Activated CD4-positive, alpha-beta memory T cell treated with anti-CD3 and anti-CD28 coated beads for 36 hours (primary cell): ENCODE measurements at regions not wholly inside any gene's neighbourhood (a gene's known extent, or its start where the extent isn't known, plus 50 kb on each side); places are given as distances from the start of the nearest gene placed in this dataset.
"Not testable (repeated sequence)": the region's sequence is repeated elsewhere in the genome, so short reads cannot be mapped to it uniquely, and the experiment has no call there.

Experiments used
- CTCF ChIA-PET: fragments of 350-600 bp; sonication (Branson Sonifier 250); formaldehyde crosslinking; loops from one replicate; lab custom pipeline; 2021; ENCODE audit warnings: antibody characterized with exemption, inconsistent platforms; lab: Charles Lee
- POLR2A ChIA-PET: fragments of 350-600 bp; sonication (Branson Sonifier 250); formaldehyde crosslinking; loops from one replicate; lab custom pipeline; 2021; ENCODE audit warnings: antibody characterized with exemption; lab: Charles Lee
- DNase-seq: peaks from one replicate; pipeline ENCODE4 v3.0.0-alpha.2; 2020
- H3K27ac Mint-ChIP-seq: one replicate; pipeline ENCODE4 v1.8.0; 2021; ENCODE audit warnings: mixed read lengths
- H3K27me3 Mint-ChIP-seq: one replicate; pipeline ENCODE4 v1.8.0; 2021; ENCODE audit warnings: mixed read lengths
- H3K36me3 Mint-ChIP-seq: one replicate; pipeline ENCODE4 v1.8.0; 2021; ENCODE audit warnings: mixed read lengths
- H3K4me1 Mint-ChIP-seq: one replicate; pipeline ENCODE4 v1.8.0; 2021; ENCODE audit warnings: low read depth, mixed read lengths
- H3K4me3 Mint-ChIP-seq: one replicate; pipeline ENCODE4 v1.8.0; 2021; ENCODE audit warnings: mild to moderate bottlenecking, mixed read lengths
- H3K9me3 Mint-ChIP-seq: one replicate; pipeline ENCODE4 v1.8.0; 2021; ENCODE audit warnings: mixed read lengths
- intact Hi-C: fragments of 100-400 bp; cut with micrococcal nuclease; formaldehyde crosslinking; loops from one replicate; pipeline ENCODE4 v1.15.1; 2023

GRCh38 chr2:215855308-215855707, 158.0 kb downstream of the MREG start:
- CTCF ChIA-PET, POLR2A ChIA-PET, H3K4me1 Mint-ChIP-seq, intact Hi-C loops, H3K27ac Mint-ChIP-seq, H3K27me3 Mint-ChIP-seq, DNase-seq, H3K36me3 Mint-ChIP-seq, H3K4me3 Mint-ChIP-seq: not testable (repeated sequence)
- H3K9me3 Mint-ChIP-seq: peaks cover 10% of the 10 kb centered on the region

- no peak overlapping the region for H3K4me3 Mint-ChIP-seq
- no peak for DNase-seq
- peaks cover 10% of the 10 kb centered on the region for H3K9me3 Mint-ChIP-seq
- H3K4me1 Mint-ChIP-seq: no peaks in the 10 kb centered on the region
- no peak overlapping the region for H3K27ac Mint-ChIP-seq
- H3K27me3 Mint-ChIP-seq: no peaks in the 10 kb centered on the region
- ChIA-PET CTCF (no interaction called here), POLR2A (no interaction called here)
- intact Hi-C loops: no loop called here
- H3K36me3 Mint-ChIP-seq: no peaks in the 10 kb centered on the region
These were observed 159.3 kb downstream of the MREG start for GRCh38 chr2:215854008-215854407.

- ChIA-PET POLR2A (no interaction called here), CTCF (no interaction called here)
- no peaks in the 10 kb centered on the region for H3K36me3 Mint-ChIP-seq
- peaks cover 1% of the 10 kb centered on the region for H3K27me3 Mint-ChIP-seq
- H3K4me3 Mint-ChIP-seq: no peak overlapping the region
- peaks cover 10% of the 10 kb centered on the region for H3K9me3 Mint-ChIP-seq
- H3K27ac Mint-ChIP-seq: no peak overlapping the region
- no peaks in the 10 kb centered on the region for H3K4me1 Mint-ChIP-seq
- DNase-seq: no peak
- intact Hi-C loops: no loop called here
These were observed 161.7 kb downstream of the MREG start for GRCh38 chr2:215851696-215852095.

- H3K4me3 Mint-ChIP-seq: no peak overlapping the region
These were observed 162.3 kb downstream of the MREG start for GRCh38 chr2:215851082-215851481.

DNA sequence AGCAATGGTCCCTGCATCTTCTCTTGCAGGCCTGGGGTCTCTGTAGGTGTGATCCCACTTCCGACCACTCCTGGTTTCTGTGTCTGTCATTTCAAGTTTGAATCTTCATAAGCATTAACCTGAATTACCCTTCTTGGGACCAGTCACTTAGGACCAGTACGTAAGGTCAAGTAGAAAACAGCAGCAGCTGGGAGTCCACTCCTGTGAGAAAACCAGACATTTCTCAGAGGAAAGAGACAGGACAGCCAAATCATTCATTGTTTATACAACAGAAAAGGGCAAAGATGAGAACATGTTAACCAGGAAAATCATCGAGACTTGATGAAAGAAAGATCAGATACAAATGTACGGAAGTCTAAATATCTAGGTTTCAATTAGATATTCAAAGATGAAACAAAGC, 163.0 kb downstream of the MREG start:
- ChIA-PET POLR2A (no interaction called here), CTCF (no interaction called here)
- Mint-ChIP-seq H3K27me3 (peaks cover 1% of the 10 kb centered on the region), H3K27ac (no peak overlapping the region), H3K9me3 (peaks cover 10% of the 10 kb centered on the region), H3K36me3 (no peaks in the 10 kb centered on the region), H3K4me1 (no peaks in the 10 kb centered on the region), H3K4me3 (no peak overlapping the region)
- intact Hi-C loops: no loop called here
- DNase-seq: no peak

More at GRCh38 chr2:215851082-215851481, 162.3 kb downstream of the MREG start:
- Mint-ChIP-seq H3K4me1 (no peaks in the 10 kb centered on the region), H3K36me3 (no peaks in the 10 kb centered on the region), H3K27me3 (peaks cover 1% of the 10 kb centered on the region), H3K9me3 (peaks cover 10% of the 10 kb centered on the region), H3K27ac (no peak overlapping the region)
- ChIA-PET CTCF (no interaction called here), POLR2A (no interaction called here)
- intact Hi-C loops: no loop called here
- DNase-seq: no peak

DNA sequence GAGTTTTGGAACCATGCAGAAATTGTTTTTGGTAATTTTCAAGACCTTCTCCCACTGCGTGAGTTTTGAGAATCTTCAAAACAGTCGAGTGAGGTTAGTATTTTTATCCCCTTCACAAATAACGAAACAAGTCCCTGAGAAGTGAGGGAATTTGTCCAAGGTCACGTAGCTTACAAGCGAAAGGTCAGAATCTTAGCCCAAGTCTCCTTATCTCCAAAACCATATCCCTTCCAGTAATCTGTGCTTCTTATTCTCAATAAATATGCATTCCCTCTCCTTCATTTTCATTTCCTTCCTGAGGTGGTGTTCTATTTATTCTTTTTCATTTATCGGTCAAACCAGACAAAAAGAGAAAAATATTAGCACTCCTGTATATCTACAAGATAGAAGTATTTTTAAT, 163.6 kb downstream of the MREG start:
- Mint-ChIP-seq H3K4me1 (no peaks in the 10 kb centered on the region), H3K36me3 (no peaks in the 10 kb centered on the region), H3K9me3 (peaks cover 10% of the 10 kb centered on the region), H3K27ac (no peak overlapping the region), H3K27me3 (peaks cover 1% of the 10 kb centered on the region), H3K4me3 (no peak overlapping the region)
- ChIA-PET POLR2A (no interaction called here), CTCF (no interaction called here)
- intact Hi-C loops: no loop called here
- no peak for DNase-seq

DNA sequence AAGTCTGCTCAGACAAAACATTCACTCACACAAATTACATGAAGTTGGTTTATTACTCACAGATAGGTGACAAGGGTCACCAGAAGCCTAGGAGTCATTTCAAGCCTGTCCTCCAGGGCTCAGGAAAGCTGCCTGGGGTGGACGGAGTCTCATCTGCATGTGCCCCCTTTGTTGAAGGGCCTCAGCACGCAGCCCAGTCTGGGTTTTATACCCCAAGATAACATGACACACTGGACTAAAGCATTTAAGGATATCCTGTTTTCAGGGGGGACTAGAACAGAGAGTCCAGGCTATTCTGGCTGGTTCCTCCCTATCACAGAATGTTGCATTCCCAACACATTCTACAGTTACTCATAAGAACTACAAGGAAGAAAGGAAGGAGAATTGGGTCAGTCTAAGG, 164.7 kb downstream of the MREG start:
- Mint-ChIP-seq H3K27ac (no peak overlapping the region), H3K36me3 (no peaks in the 10 kb centered on the region), H3K4me3 (no peak overlapping the region), H3K27me3 (peaks cover 1% of the 10 kb centered on the region), H3K9me3 (peaks cover 6% of the 10 kb centered on the region), H3K4me1 (no peaks in the 10 kb centered on the region)
- ChIA-PET POLR2A (no interaction called here), CTCF (no interaction called here)
- no peak for DNase-seq
- intact Hi-C loops: no loop called here

DNA sequence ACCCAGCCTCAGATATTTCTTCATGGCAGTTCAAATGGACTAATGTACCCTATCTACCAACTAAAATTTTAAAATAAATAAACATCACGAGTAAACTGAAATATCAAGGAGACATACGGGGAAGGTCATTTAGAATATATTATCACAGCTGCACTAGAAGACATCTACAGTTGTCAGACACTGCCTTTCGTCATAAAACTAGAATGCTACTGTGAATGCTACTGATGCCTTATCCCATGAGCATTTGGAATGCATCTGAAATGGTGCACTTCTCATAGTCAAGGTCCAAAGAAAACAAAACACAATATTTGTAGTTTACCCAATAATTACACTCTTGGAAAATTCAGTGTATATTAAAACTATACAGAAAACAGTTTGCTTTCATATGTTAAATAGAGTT, 165.2 kb downstream of the MREG start:
- POLR2A ChIA-PET: no interaction called here
- CTCF ChIA-PET: no interaction called here
- intact Hi-C loops: no loop called here
- Mint-ChIP-seq H3K27ac (no peak overlapping the region), H3K4me1 (no peaks in the 10 kb centered on the region), H3K4me3 (no peak overlapping the region), H3K36me3 (no peaks in the 10 kb centered on the region), H3K9me3 (peaks cover 4% of the 10 kb centered on the region), H3K27me3 (peaks cover 1% of the 10 kb centered on the region)
- no peak for DNase-seq

- DNase-seq: no peak
- Mint-ChIP-seq H3K9me3 (peaks cover 1% of the 10 kb centered on the region), H3K4me1 (no peaks in the 10 kb centered on the region), H3K27ac (no peak overlapping the region), H3K27me3 (peaks cover 1% of the 10 kb centered on the region), H3K36me3 (no peaks in the 10 kb centered on the region), H3K4me3 (no peak overlapping the region)
- POLR2A ChIA-PET: no interaction called here
- intact Hi-C loops: no loop called here
- CTCF ChIA-PET: no interaction called here
These were observed 165.6 kb downstream of the MREG start for GRCh38 chr2:215847718-215848117.

DNA sequence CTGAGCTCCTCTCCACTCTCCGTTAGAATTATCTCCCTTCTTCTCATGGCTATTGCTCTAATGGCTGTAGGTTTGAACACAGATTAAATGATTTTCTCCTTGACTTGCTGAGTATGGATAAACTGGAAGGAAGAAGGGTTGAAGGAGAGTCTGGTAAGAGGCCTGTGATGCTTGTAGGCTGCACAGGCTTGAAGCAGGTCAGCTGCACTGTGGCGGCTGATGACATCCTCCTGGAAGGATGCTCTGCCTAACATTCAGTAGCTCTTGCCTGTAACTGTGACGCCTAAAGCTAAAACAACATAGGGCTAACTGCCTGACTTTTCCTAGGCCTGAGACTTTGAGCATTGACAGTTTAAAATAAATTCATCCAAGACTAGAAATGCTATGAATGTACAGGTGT, 166.3 kb downstream of the MREG start:
- Mint-ChIP-seq H3K27ac (no peak overlapping the region), H3K36me3 (no peaks in the 10 kb centered on the region), H3K4me1 (no peaks in the 10 kb centered on the region), H3K27me3 (peaks cover 1% of the 10 kb centered on the region), H3K9me3 (no peaks in the 10 kb centered on the region), H3K4me3 (no peak overlapping the region)
- CTCF ChIA-PET: interaction anchor here (1.2 kb wide), 1 partner anchor 18 kb away, joined by 3 read pairs; no protein-coding TSS in a partner anchor
- intact Hi-C loops: no loop called here
- DNase-seq: no peak
- POLR2A ChIA-PET: no interaction called here

DNA sequence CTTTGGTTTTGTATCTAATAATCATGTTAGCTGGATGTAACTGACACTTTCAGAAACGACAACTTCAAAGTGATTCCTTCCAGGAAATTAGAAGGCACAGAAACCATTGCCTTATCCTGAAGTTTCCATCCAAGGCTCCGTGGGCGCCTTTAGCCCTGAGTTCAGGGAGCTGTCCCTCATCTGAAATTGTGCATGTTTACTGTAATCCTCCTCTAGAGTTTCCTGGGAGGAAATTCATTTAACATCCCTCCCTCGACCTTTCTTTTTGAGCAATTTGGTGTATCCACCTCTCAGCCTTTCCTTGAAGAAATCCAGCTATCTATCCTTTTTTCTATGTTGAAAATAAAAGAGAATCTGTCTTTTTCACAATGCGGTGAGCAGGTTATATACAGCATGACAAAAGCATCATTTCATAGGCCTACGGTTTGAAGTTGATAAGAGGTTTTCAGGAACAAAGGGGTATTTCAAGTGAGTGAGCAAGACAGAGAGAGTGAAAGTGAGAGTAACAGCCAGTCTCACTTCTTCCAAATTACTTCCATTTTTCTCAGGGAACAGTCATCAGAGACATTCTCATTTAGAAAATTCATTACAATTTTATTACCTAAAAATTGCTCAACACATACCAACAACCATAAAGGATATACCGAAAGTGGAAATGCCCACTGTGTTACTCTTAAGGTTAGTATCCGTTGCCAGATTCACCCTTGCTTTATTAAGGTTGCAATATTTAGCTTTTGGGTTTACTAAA, 167.3 kb downstream of the MREG start:
- CTCF ChIA-PET: interaction anchor here (1.2 kb wide), 1 partner anchor 17 kb away, joined by 3 read pairs; no protein-coding TSS in a partner anchor
- Mint-ChIP-seq H3K36me3 (no peaks in the 10 kb centered on the region), H3K4me3 (no peak overlapping the region), H3K4me1 (no peaks in the 10 kb centered on the region), H3K27me3 (peaks cover 1% of the 10 kb centered on the region), H3K9me3 (no peaks in the 10 kb centered on the region), H3K27ac (no peak overlapping the region)
- DNase-seq: no peak
- POLR2A ChIA-PET: no interaction called here
- intact Hi-C loops: no loop called here

GRCh38 chr2:215843579-215843978, 169.8 kb downstream of the MREG start:
- CTCF ChIA-PET: no interaction called here
- DNase-seq: no peak
- Mint-ChIP-seq H3K9me3 (no peaks in the 10 kb centered on the region), H3K36me3 (no peaks in the 10 kb centered on the region), H3K27me3 (peaks cover 1% of the 10 kb centered on the region), H3K4me3 (no peak overlapping the region), H3K27ac (no peak overlapping the region), H3K4me1 (no peaks in the 10 kb centered on the region)
- POLR2A ChIA-PET: no interaction called here
- intact Hi-C loops: no loop called here

GRCh38 chr2:215841175-215841816, 172.1 kb downstream of the MREG start:
- Mint-ChIP-seq H3K27ac (no peak overlapping the region), H3K4me3 (no peak overlapping the region), H3K27me3 (peaks cover 3% of the 10 kb centered on the region), H3K4me1 (no peaks in the 10 kb centered on the region), H3K36me3 (no peaks in the 10 kb centered on the region), H3K9me3 (no peaks in the 10 kb centered on the region)
- ChIA-PET CTCF (no interaction called here), POLR2A (no interaction called here)
- intact Hi-C loops: no loop called here
- no peak for DNase-seq
